HG03354 (cell line): ENCODE measurements at regions not wholly inside any gene's neighbourhood (a gene's known extent, or its start where the extent isn't known, plus 50 kb on each side); places are given as distances from the start of the nearest gene placed in this dataset.

Experiments
- ATAC-seq: cut with Tn5 transposase; IDR thresholded peaks from one replicate; pipeline ENCODE4 v1.9.1; 2021; ENCODE audit warnings: mild to moderate bottlenecking; ENCODE audit not compliant: unreplicated experiment, poor library complexity, severe bottlenecking

- ATAC-seq = no peak
These were observed 79.9 kb upstream of the ACO1 start for GRCh38 chr9:32304495-32304894.

GRCh38 chr9:32306006-32306405, 78.4 kb upstream of the ACO1 start:
- ATAC-seq = no peak

DNA sequence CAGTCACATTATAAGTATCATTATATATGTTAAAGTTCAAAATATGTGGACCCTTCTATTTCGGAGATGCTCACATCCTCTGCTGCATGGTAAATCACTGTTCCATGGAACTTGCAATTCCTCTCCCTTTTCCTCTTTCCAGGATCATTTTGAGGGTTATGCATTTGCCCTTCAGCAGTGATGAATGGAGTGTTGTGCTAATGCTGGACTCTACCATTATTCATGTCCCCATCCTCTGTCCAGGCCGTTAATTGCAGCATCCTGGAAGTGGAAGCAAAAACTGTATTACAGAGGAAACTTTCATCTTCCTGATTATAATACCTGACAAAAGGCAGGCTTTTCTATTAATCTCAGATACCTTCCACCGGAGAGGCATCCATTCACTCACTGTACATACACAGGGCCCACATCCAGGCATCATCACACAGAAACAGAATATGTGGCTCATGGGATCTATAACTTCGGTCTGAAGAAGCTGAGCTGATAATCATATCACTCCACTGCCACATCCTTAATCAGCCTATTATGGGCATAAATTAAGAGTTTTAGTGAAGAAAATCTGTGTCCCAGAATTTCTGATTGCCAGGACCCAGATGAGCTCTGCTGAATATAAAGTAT, 65.0 kb upstream of the ACO1 start:
- ATAC-seq = no peak

- ATAC-seq = no peak
These were observed 61.8 kb upstream of the ACO1 start for GRCh38 chr9:32322622-32323021.

GRCh38 chr9:32326146-32326545, 58.3 kb upstream of the ACO1 start:
- no peak for ATAC-seq

GRCh38 chr9:32331240-32331639, 53.2 kb upstream of the ACO1 start:
- ATAC-seq = no peak

DNA sequence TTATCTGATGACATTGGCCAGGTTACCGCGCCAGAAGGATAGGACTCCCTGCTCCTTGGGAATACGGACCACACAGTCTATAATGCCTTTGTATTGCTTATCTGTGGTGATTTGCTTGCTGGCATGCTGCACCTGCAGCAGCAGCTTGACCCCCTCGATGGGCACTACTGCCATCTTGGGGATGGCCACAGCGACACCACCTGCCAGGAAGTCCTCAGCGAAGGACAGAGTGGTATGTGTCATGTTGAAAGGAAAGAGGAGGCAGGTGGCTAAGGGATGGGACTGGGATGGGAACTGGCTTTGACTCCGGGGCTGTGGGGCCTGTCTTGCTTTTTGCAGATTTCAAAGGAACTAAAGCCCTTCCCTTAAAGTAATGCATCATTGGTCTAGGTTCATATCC, 50.3 kb upstream of the ACO1 start:
- ATAC-seq = no peak
